Spleen (tissue), 7 donors: ENCODE measurements at regions not wholly inside any gene's neighbourhood (a gene's known extent, or its start where the extent isn't known, plus 50 kb on each side); places are given as distances from the start of the nearest gene placed in this dataset.

Source experiments
- POLR2A ChIP-seq, 3 donors: fragments of 450-650 bp; IDR thresholded peaks; one replicate each; pipeline ENCODE4 v1.5.1; 2017; ENCODE audit warnings: antibody characterized with exemption in 3 of 3, mild to moderate bottlenecking in 1 of 3
- POLR2AphosphoS5 ChIP-seq, 3 donors: sonication (generic); formaldehyde crosslinking; IDR thresholded peaks; one replicate each; pipeline ENCODE4 v1.5.1; 2017; ENCODE audit warnings: antibody characterized with exemption in 3 of 3
- TF ChIP-seq, protein P1 (sequence below), 11 experiments: fragments of 200-600 bp in 7 of 11; fragments of 450-650 bp in 4 of 11; sonication (generic) in 4 of 11; IDR thresholded peaks in 8 of 11; conservative IDR thresholded peaks in 3 of 11; 1 replicate in 7 of 11; 2 replicates in 4 of 11; pipeline versions ENCODE4 v1.4.0 to v1.8.0; 2016 to 2021; ENCODE audit warnings: antibody characterized with exemption in 11 of 11, inconsistent platforms in 4 of 11, mild to moderate bottlenecking in 1 of 11
- donor health status: DM: no; HTN: no; CAD: no; lungs with moderate emphysema.
- donor health status: DM: no; HTN: no; CAD: no.
- donor health status: DM: no; HTN: no; CAD: no.

DNA sequence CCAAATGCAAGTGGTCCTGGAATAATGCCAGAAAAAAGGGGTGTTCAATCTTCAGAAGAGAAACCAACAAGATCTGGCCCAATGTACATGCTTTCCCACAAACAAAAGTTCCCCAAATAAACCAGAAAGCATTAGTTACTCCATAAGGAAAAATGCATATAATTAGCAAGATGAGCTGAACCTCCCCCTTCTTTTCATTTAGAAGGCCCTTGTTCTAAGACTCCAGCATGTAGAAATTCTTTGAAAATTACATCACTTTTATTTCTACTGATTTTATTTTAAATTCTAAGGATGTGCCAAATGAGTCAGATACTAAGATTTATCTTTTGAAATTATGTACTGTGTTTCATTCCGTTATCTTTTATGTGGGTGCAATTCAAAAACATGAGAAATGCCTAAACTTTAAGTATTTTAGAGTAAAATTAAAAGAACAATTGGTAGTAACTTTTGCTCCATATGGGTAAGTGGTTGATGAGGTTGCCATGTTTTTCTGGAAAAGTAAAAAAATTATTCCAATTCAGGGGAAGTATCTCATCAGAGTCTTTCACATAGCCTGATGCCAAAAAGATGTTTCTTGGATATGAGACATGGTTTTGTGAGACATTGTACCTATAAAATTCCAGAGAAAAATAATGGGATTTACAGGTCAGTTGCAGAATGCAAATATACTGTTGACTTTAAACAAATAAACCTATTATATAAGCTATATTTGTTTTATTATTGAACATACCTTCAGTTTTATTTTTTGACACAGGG lies 106.5 kb upstream of the CCDC112 start:
- TF ChIP-seq POLR2A (IDR thresholded peaks at IDR 0.05) (no peak), POLR2AphosphoS5 (IDR thresholded peaks at IDR 0.05) (no peak)
- TF ChIP-seq, protein P1, sequence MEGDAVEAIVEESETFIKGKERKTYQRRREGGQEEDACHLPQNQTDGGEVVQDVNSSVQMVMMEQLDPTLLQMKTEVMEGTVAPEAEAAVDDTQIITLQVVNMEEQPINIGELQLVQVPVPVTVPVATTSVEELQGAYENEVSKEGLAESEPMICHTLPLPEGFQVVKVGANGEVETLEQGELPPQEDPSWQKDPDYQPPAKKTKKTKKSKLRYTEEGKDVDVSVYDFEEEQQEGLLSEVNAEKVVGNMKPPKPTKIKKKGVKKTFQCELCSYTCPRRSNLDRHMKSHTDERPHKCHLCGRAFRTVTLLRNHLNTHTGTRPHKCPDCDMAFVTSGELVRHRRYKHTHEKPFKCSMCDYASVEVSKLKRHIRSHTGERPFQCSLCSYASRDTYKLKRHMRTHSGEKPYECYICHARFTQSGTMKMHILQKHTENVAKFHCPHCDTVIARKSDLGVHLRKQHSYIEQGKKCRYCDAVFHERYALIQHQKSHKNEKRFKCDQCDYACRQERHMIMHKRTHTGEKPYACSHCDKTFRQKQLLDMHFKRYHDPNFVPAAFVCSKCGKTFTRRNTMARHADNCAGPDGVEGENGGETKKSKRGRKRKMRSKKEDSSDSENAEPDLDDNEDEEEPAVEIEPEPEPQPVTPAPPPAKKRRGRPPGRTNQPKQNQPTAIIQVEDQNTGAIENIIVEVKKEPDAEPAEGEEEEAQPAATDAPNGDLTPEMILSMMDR (IDR thresholded peaks at IDR 0.05 in 8 of 11, conservative IDR thresholded peaks at IDR 0.05 in 3 of 11), result no peak
